NCI-H2107 (cell line): ENCODE measurements at regions not wholly inside any gene's neighbourhood (a gene's known extent, or its start where the extent isn't known, plus 50 kb on each side); places are given as distances from the start of the nearest gene placed in this dataset.
"Not testable (repeated sequence)": the region's sequence is repeated elsewhere in the genome, so short reads cannot be mapped to it uniquely, and the experiment has no call there.

Experiments
- DNase-seq: peaks from one replicate; lab custom pipeline; 2025; lab: John Stamatoyannopoulos, UW

- DNase-seq, result not testable (repeated sequence)
Observed at GRCh38 chr5:96171973-96172372, 210.3 kb upstream of the ELL2 start.

GRCh38 chr5:96170481-96171125 is 209.0 kb upstream of the ELL2 start:
- DNase-seq, result not testable (repeated sequence)

GRCh38 chr5:96168833-96169232 is 207.2 kb upstream of the ELL2 start:
- not testable (repeated sequence) for DNase-seq

GRCh38 chr5:96159043-96159442 is 197.4 kb upstream of the ELL2 start:
- no peak for DNase-seq

GRCh38 chr5:96157841-96158291 is 196.2 kb upstream of the ELL2 start:
- DNase-seq, result no peak

GRCh38 chr5:96157077-96157780 is 195.6 kb upstream of the ELL2 start:
- DNase-seq, result no peak

- DNase-seq, result no peak
Observed at GRCh38 chr5:96155147-96155546, 193.5 kb upstream of the ELL2 start.

- DNase-seq, result no peak
Observed at GRCh38 chr5:96151891-96152290, 190.2 kb upstream of the ELL2 start.

- DNase-seq, result no peak
Observed at GRCh38 chr5:96150007-96150406, 188.4 kb upstream of the ELL2 start.

- DNase-seq, result no peak
Observed at GRCh38 chr5:96149546-96149945, 187.9 kb upstream of the ELL2 start.

GRCh38 chr5:96149021-96149420 is 187.4 kb upstream of the ELL2 start:
- no peak for DNase-seq

GRCh38 chr5:96148376-96148775 is 186.7 kb upstream of the ELL2 start:
- DNase-seq, result no peak

- DNase-seq, result no peak
Observed at GRCh38 chr5:96147866-96148265, 186.2 kb upstream of the ELL2 start.

- DNase-seq, result no peak
Observed at GRCh38 chr5:96146675-96147074, 185.0 kb upstream of the ELL2 start.

GRCh38 chr5:96144289-96144688 is 182.6 kb upstream of the ELL2 start:
- no peak for DNase-seq

GRCh38 chr5:96143450-96143849 is 181.8 kb upstream of the ELL2 start:
- DNase-seq, result no peak

- DNase-seq, result no peak
Observed at GRCh38 chr5:96142786-96143434, 181.3 kb upstream of the ELL2 start.

GRCh38 chr5:96142184-96142781 is 180.6 kb upstream of the ELL2 start:
- DNase-seq, result no peak

GRCh38 chr5:96141749-96142148 is 180.1 kb upstream of the ELL2 start:
- DNase-seq, result no peak

GRCh38 chr5:96140496-96140895 is 178.8 kb upstream of the ELL2 start:
- DNase-seq, result no peak

GRCh38 chr5:96140084-96140483 is 178.4 kb upstream of the ELL2 start:
- DNase-seq, result no peak

- DNase-seq, result no peak
Observed at GRCh38 chr5:96134886-96135285, 173.2 kb upstream of the ELL2 start.
